Activated T-cell treated with anti-CD3 and anti-CD28 coated beads, Interleukin-2, amount 50 U/mL, for 4 hours (primary cell): ENCODE measurements at regions not wholly inside any gene's neighbourhood (a gene's known extent, or its start where the extent isn't known, plus 50 kb on each side); places are given as distances from the start of the nearest gene placed in this dataset.

ENCODE experiments used
- ATAC-seq, 2 donors: fragments of 200-7000 bp; cut with Tn5 transposase; one replicate each; pipeline ENCODE4 v1.10.0; 2021
- DNase-seq: peaks from one replicate; pipeline ENCODE4 v3.0.0-alpha.2; 2020
- H3K27me3 Mint-ChIP-seq: one replicate; pipeline ENCODE4 v1.8.0; 2021; ENCODE audit warnings: low read depth, mixed read lengths
- H3K36me3 Mint-ChIP-seq: one replicate; pipeline ENCODE4 v1.8.0; 2022; ENCODE audit warnings: mixed read lengths; ENCODE audit not compliant: insufficient read depth
- H3K4me1 Mint-ChIP-seq: one replicate; pipeline ENCODE4 v1.8.0; 2021; ENCODE audit warnings: low read depth, mixed read lengths
- H3K4me3 Mint-ChIP-seq: one replicate; pipeline ENCODE4 v1.8.0; 2021; ENCODE audit warnings: mild to moderate bottlenecking, moderate library complexity, mixed read lengths
- H3K9me3 Mint-ChIP-seq: one replicate; pipeline ENCODE4 v1.8.0; 2021; ENCODE audit warnings: mixed read lengths

DNA sequence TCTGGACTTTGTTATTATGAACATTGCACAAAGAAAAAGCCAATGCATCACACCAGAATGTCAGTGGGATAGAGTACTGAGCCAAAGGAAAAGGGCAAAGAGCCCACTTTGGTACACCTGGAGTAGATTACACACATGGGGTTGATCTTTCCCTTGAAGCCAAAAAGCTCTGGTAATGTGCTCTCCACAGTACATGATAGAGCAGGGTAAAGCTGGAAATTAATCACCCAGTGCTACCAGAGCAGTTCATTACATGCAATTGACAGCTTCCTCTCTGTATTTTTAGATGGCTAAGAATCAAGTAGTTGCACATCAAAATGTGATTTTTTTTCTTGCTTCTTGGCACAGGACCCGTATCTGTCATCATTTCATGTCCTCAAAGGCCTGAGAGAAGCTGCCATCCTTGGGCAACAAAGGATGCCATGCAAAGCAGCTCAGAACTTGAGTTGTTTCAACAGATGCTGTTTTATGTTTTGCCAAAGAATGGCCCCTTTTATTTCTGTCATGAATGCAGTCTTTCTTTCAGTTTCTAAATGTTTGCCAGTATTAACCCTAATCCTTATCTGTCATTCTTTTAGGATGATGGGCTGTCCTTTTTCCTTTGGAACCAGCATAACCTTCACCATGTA lies 88.1 kb downstream of the HDGFL1 start:
- no peak for DNase-seq
- Mint-ChIP-seq H3K4me1 (no peaks in the 10 kb centered on the region), H3K36me3 (no peaks in the 10 kb centered on the region), H3K27me3 (no peaks in the 10 kb centered on the region), H3K4me3 (no peak overlapping the region), H3K9me3 (no peaks in the 10 kb centered on the region)
- ATAC-seq, result no peak

- Mint-ChIP-seq H3K4me3 (no peak overlapping the region), H3K27me3 (no peaks in the 10 kb centered on the region), H3K36me3 (no peaks in the 10 kb centered on the region), H3K4me1 (no peaks in the 10 kb centered on the region), H3K9me3 (no peaks in the 10 kb centered on the region)
- DNase-seq (no peak), ATAC-seq (no peak)
Measured at GRCh38 chr6:22658183-22658582, 88.8 kb downstream of the HDGFL1 start.

GRCh38 chr6:22658934-22659333 lies 89.6 kb downstream of the HDGFL1 start:
- no peaks in the 10 kb centered on the region for H3K9me3 Mint-ChIP-seq
- no peaks in the 10 kb centered on the region for H3K36me3 Mint-ChIP-seq
- no peak for ATAC-seq
- H3K4me3 Mint-ChIP-seq, result no peak overlapping the region
- no peaks in the 10 kb centered on the region for H3K27me3 Mint-ChIP-seq
- no peaks in the 10 kb centered on the region for H3K4me1 Mint-ChIP-seq
- DNase-seq, result no peak

DNA sequence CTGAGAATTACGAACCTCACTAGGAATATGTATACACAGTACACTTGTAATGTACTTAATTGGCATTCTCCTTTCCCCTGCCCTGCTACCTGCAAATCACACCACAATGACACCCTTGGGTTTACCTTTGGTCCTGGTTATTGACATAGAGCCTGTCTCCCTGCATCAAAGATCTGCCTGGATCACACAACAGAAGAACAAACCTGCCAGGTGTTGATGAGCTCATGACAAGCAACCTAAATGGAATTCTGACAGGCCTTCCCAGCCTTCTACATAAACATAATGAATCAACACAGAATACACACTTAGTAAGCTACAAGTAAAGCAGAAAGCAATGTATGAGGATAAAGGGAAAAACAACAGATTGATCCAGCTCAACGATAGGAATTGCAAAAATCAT lies 95.6 kb downstream of the HDGFL1 start:
- Mint-ChIP-seq H3K9me3 (peaks cover 3% of the 10 kb centered on the region), H3K36me3 (no peaks in the 10 kb centered on the region), H3K4me3 (no peak overlapping the region), H3K4me1 (no peaks in the 10 kb centered on the region), H3K27me3 (no peaks in the 10 kb centered on the region)
- ATAC-seq (no peak), DNase-seq (no peak)

DNA sequence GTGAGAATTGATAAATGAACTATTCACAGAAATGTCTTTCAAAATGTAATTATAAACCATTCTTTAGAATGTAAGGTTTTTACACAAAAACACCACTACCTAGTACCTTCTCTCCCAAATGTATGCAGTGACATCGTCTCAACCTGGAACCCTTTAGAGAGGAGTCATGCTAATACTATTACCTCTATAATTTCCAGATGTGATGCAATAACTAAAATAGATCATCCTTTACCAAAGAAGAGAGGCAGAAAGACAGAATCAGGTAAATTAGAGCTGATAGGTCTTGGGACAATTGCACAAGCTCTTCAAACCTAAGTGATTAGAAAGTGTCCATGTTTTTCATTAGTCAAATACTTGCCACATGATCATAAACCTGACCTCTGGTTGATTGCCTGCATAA lies 96.7 kb downstream of the HDGFL1 start:
- H3K9me3 Mint-ChIP-seq, result peaks cover 3% of the 10 kb centered on the region

DNA sequence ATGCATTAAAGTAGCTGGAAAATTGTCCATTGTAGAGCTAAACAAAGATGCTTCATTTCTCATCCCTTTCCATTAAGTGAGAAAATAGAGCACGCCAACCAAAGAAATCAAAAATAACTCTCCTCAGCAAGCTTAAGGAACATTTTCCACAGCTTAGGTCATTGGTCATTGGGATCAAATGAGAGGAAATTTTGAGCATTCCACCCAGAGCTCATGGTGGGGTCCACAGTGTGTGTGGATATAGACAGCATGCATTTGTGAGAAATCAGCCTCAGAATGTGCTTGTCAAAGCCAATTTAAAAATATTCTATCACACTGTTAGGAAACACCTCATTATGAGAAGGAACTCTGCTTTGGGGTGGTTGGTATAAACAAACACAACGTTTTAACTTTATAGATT lies 97.2 kb downstream of the HDGFL1 start:
- Mint-ChIP-seq H3K4me1 (no peaks in the 10 kb centered on the region), H3K4me3 (no peak overlapping the region), H3K9me3 (peaks cover 3% of the 10 kb centered on the region), H3K36me3 (no peaks in the 10 kb centered on the region), H3K27me3 (no peaks in the 10 kb centered on the region)
- no peak for ATAC-seq
- DNase-seq, result no peak

More for the DNA sequence above, 96.7 kb downstream of the HDGFL1 start:
- DNase-seq (no peak), ATAC-seq (no peak)
- Mint-ChIP-seq H3K4me3 (no peak overlapping the region), H3K36me3 (no peaks in the 10 kb centered on the region), H3K27me3 (no peaks in the 10 kb centered on the region), H3K4me1 (no peaks in the 10 kb centered on the region)

DNA sequence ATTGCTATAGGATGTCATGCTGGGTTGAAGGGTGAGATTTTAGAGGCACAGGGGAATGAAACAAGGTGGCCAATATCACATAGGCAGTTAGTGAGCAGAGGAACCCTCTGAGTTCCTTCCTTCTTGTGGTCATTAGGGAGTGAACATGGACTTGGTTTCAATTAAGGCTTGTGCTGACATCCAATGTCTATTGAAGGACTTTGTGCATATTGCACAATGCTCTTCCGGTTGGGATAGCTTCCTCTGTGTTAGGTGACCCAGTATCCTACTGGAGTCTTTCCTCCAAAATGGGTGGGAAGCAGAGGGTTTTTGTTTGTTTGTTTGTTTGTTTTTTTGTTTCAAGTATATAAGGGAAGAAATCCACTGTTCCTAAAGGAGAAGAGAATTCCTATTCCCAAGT lies 98.5 kb downstream of the HDGFL1 start:
- H3K36me3 Mint-ChIP-seq, result no peaks in the 10 kb centered on the region
- H3K27me3 Mint-ChIP-seq, result no peaks in the 10 kb centered on the region
- no peak overlapping the region for H3K4me3 Mint-ChIP-seq
- DNase-seq, result no peak
- H3K4me1 Mint-ChIP-seq, result no peaks in the 10 kb centered on the region
- ATAC-seq, result no peak
- H3K9me3 Mint-ChIP-seq, result peaks cover 3% of the 10 kb centered on the region

DNA sequence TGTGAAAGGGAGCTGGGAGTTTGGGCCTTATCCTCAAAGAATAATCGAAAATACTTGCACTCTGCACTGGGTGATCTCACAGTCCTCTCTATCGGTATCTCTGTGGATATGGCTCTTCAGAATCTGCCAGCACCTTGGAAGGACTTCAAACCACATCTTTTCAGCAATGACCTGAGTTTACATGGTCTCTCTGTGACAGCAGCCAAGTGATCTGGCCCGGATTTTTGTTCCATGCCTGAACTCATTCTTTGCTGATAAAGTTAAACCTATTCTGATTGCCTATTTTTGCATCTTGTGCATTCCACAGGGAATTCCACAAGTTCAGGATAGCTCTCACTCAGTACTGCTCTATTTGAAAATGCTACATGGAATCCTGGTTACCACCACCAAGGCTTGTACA lies 98.9 kb downstream of the HDGFL1 start:
- peaks cover 3% of the 10 kb centered on the region for H3K9me3 Mint-ChIP-seq
- no peaks in the 10 kb centered on the region for H3K4me1 Mint-ChIP-seq
- DNase-seq (no peak), ATAC-seq (no peak)
- H3K36me3 Mint-ChIP-seq, result no peaks in the 10 kb centered on the region
- no peak overlapping the region for H3K4me3 Mint-ChIP-seq
- no peaks in the 10 kb centered on the region for H3K27me3 Mint-ChIP-seq

- Mint-ChIP-seq H3K27me3 (no peaks in the 10 kb centered on the region), H3K36me3 (no peaks in the 10 kb centered on the region), H3K4me1 (no peaks in the 10 kb centered on the region), H3K9me3 (peaks cover 3% of the 10 kb centered on the region), H3K4me3 (no peak overlapping the region)
- ATAC-seq (no peak), DNase-seq (no peak)
Measured at GRCh38 chr6:22668717-22669116, 99.4 kb downstream of the HDGFL1 start.

- ATAC-seq, result no peak
- no peaks in the 10 kb centered on the region for H3K27me3 Mint-ChIP-seq
- H3K9me3 Mint-ChIP-seq, result peaks cover 3% of the 10 kb centered on the region
- no peak overlapping the region for H3K4me3 Mint-ChIP-seq
- DNase-seq, result no peak
- H3K36me3 Mint-ChIP-seq, result no peaks in the 10 kb centered on the region
- H3K4me1 Mint-ChIP-seq, result no peaks in the 10 kb centered on the region
Measured at GRCh38 chr6:22670605-22671004, 101.2 kb downstream of the HDGFL1 start.

GRCh38 chr6:22673474-22673873 lies 104.1 kb downstream of the HDGFL1 start:
- H3K9me3 Mint-ChIP-seq, result no peaks in the 10 kb centered on the region
- H3K4me3 Mint-ChIP-seq, result no peak overlapping the region
- no peaks in the 10 kb centered on the region for H3K27me3 Mint-ChIP-seq
- DNase-seq (no peak), ATAC-seq (no peak)
- no peaks in the 10 kb centered on the region for H3K36me3 Mint-ChIP-seq
- no peaks in the 10 kb centered on the region for H3K4me1 Mint-ChIP-seq

GRCh38 chr6:22680950-22681349 lies 111.6 kb downstream of the HDGFL1 start:
- H3K36me3 Mint-ChIP-seq, result no peaks in the 10 kb centered on the region
- no peaks in the 10 kb centered on the region for H3K27me3 Mint-ChIP-seq
- DNase-seq (no peak), ATAC-seq (no peak)
- H3K4me3 Mint-ChIP-seq, result no peak overlapping the region
- peaks cover 3% of the 10 kb centered on the region for H3K9me3 Mint-ChIP-seq
- H3K4me1 Mint-ChIP-seq, result no peaks in the 10 kb centered on the region

GRCh38 chr6:22681761-22682160 lies 112.4 kb downstream of the HDGFL1 start:
- H3K9me3 Mint-ChIP-seq, result peaks cover 3% of the 10 kb centered on the region

GRCh38 chr6:22682979-22683378 lies 113.6 kb downstream of the HDGFL1 start:
- Mint-ChIP-seq H3K27me3 (no peaks in the 10 kb centered on the region), H3K4me3 (no peak overlapping the region), H3K4me1 (no peaks in the 10 kb centered on the region), H3K36me3 (no peaks in the 10 kb centered on the region), H3K9me3 (peaks cover 3% of the 10 kb centered on the region)
- ATAC-seq (no peak), DNase-seq (no peak)

More at GRCh38 chr6:22681761-22682160, 112.4 kb downstream of the HDGFL1 start:
- no peaks in the 10 kb centered on the region for H3K36me3 Mint-ChIP-seq
- ATAC-seq (no peak), DNase-seq (no peak)
- no peaks in the 10 kb centered on the region for H3K27me3 Mint-ChIP-seq
- H3K4me1 Mint-ChIP-seq, result no peaks in the 10 kb centered on the region
- H3K4me3 Mint-ChIP-seq, result no peak overlapping the region

- H3K4me1 Mint-ChIP-seq, result no peaks in the 10 kb centered on the region
- H3K36me3 Mint-ChIP-seq, result no peaks in the 10 kb centered on the region
- ATAC-seq, result no peak
- no peak overlapping the region for H3K4me3 Mint-ChIP-seq
- DNase-seq, result no peak
- H3K27me3 Mint-ChIP-seq, result no peaks in the 10 kb centered on the region
- peaks cover 7% of the 10 kb centered on the region for H3K9me3 Mint-ChIP-seq
Measured at GRCh38 chr6:22690446-22690845, 121.1 kb downstream of the HDGFL1 start.
